ENCODE measurements at regions not wholly inside any gene's neighbourhood (a gene's known extent, or its start where the extent isn't known, plus 50 kb on each side); places are given as distances from the start of the nearest gene placed in this dataset.

DNA sequence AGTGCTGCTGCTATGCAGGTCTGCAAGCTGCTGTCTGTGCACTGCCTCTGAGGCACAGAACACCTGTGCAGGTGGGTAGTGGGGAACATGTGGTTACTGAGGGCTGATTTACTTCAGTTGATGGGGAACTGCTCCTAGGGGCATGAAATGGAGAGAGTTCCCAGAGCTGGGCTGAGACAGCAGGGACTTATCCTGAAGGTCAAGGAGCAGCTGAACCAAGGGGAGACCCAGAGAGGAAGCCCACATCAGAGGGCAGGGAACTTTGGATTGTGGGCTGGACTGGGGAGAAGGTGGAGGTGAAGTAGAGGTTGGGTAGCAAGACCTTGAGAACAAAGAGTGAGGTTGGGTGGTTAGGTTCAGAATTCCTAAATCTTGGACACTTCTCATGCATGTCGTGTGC, 311.9 kb downstream of the AACS start:
- TF ChIP-seq CTCF (IDR thresholded peaks at IDR 0.05; ENCODE audit: extremely low read depth in 1 of 2, insufficient read depth in 1 of 2, low read depth in 1 of 2, low read length in 2 of 2), result no peak
- TF ChIP-seq POLR2A (IDR thresholded peaks at IDR 0.05; ENCODE audit: low read depth, low read length), result no peak
- no peak for TF ChIP-seq EZH2 (IDR thresholded peaks at IDR 0.05; ENCODE audit: borderline replicate concordance, low read depth, low read length, severe bottlenecking)

Data from endothelial cell of umbilical vein (primary cell).